ENCODE measurements at regions not wholly inside any gene's neighbourhood (a gene's known extent, or its start where the extent isn't known, plus 50 kb on each side); places are given as distances from the start of the nearest gene placed in this dataset.
"Not testable (repeated sequence)": the region's sequence is repeated elsewhere in the genome, so short reads cannot be mapped to it uniquely, and the experiment has no call there.

DNA sequence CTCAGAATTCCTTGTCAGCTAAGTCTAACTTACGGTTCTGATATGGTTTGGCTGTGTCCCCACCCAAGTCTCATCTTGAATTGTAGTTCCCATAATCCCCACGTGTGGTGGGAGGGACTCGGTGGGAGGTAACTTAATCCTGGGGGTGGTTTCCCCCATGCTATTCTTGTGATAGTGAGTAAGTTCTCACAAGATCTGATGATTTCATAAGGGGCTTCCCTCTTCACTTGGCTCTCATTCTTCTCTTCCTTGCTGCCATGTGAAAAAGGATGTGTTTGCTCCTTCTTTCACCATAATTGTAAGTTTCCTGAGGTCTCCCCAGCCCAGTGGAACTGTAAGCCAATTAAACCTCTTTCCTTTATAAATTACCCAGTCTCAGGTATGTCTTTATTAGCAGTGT, 163.0 kb downstream of the PMAIP1 start:
- DNase-seq (ENCODE audit: low read depth in 2 of 2) = not testable (repeated sequence)

DNA sequence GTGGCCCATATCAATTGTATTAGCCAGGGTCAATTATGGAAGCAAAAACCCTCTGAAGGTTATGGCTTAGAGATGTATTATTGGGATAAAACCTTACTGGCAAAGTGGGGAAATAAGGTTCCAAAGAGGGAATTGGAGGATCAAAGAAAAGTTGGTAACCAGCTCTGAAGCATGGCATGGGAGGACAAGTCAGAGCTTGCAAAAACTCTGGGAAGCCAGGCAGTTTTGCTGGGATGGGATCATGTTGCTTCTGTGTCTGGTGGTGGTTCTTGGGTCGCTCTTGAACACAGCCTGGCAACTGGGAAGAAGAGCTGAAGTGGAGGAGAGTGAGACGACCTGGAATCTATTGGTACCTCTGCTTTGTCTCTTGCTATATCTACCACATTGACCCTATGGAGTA, 162.6 kb downstream of the PMAIP1 start:
- no peak for DNase-seq (ENCODE audit: low read depth in 2 of 2)

DNA sequence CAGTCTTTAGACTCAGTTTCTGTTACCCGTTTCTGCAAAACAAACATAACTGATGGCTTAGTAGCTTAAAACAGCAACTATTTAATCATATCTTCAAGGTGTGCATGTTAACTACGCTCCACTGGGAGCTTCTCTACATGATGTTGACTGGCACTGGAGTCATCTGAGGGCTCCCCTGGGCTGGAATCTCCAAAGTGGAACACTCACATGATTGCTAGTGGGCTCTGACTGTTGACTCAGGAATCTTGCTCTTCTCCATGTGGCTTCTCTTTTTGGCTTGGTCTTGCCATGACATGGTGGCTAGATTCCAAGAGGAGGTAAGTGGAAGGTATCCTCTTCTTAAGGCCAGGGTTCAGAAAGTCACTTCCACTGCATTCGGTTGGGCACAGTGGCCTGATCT, 160.8 kb downstream of the PMAIP1 start:
- DNase-seq (ENCODE audit: low read depth in 2 of 2) = no peak

DNA sequence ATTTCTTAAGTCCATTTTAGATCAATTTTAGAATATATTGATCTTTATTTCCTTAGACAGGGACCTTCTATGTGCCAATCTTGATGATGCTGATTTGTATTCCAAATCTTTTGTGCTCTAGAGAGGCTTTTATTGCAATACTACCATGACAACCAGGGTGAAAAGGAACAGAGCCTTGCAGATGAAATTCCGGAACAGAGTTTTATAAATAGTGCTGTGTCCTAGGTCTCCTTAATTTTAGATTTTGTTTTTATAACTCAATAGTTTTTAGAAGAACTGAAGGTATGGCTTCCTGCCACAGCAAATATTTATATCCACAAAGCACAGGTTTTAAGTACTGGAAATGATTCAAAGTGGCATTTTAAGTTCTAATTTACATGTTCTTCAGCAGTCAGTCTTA, 160.2 kb downstream of the PMAIP1 start:
- DNase-seq (ENCODE audit: low read depth in 2 of 2) = no peak

DNA sequence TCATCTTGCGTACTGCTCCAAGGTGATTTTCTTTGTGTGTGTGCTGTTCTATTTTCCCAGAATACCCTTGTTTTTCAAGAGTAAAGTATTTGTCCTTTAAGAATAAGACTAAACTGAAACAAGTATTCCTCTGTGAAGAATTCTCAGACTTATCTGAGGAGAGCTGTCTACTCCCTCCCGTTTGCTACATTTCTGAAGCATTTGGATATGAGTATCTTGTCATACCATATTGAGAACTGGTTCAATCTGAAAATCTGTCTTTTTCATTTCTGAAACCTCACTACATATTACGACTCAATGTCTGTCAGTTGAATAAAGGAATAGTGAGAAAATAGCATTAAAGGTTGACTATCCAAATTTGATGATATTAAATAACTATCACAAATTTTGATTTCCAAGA, 159.4 kb downstream of the PMAIP1 start:
- no peak for DNase-seq (ENCODE audit: low read depth in 2 of 2)

DNA sequence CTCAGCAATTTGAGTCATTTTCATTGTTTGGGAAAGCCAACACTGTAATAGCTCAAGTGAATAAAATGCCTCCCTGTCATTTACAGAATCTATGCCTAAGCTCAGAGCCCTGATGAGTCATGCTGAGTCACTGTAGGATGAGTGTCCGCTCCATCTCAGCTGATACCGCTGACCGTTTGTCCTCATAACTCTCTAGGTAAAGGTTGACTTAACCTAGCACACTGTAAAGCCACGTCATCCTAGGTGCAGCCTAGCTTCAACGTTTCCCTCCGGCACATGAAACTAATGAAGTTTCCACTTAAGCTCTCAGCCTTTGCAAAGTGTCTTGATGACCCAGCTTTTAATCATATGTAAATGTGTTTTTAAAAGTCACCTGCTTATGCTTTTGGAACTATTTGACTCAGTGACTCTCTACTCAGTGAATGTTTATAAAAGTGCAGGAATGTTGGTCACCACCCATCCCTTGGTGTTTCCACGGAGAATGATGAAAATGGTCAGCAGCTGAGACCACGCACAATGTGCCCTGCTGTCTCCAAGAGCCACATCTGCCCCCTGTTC, 154.0 kb downstream of the PMAIP1 start:
- peak; percentile 77 to 79 for DNase-seq (ENCODE audit: low read depth in 2 of 2)

DNA sequence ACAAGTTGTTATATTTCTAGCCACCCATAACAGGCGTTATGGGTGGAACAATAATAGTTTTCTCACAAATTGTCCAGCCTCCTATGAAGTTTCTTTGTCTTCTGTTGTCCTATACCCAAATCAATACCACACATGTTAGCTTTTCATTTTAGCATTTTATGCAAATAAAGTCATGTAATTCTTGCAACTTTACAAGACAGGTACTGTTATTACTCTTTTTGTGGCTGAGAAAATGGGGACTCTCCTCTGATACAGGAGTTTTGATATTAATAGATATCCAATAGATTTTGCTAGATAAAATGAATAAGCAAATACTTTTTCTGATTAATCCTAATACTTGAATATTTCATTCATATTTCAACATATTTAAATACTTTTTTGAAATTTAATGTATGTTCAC, 151.0 kb downstream of the PMAIP1 start:
- no peak for DNase-seq (ENCODE audit: low read depth in 2 of 2)

DNA sequence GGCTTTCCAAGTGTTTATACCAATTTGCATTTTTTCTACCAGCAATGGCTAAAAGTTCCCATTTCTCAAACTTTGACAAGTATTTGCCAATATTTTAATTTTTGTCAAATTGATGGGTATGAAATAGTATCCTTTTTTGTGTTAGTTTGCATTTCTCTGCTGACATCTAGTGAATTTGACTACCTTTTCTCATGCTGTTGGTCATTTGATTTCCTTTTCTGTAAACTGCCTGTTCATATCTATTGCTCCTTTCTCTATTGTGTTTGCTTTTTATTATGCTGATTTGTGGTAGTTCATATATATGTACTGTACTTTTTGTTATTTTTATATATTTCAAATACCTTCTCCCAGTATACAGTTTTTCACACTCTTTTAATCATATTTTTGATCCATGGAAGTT, 149.4 kb downstream of the PMAIP1 start:
- DNase-seq (ENCODE audit: low read depth in 2 of 2) = no peak

DNA sequence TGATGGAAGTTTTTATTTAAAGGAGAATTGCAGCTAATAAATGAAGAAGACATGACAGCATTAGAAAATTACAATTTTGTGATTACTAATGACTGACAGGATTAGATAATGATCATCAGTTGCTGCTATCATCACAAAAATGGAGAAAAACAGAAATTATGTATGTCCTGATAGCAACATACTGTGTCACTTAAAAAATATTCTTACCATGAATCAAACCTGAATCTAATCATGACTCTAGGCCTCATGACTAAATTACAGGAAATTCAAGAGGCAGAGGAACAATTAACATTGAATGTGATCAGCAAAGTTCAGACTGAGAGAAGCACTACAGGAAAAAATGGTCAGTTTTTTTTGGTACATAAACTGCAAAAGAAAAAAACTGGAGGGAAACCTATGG, 147.8 kb downstream of the PMAIP1 start:
- DNase-seq (ENCODE audit: low read depth in 2 of 2) = no peak

DNA sequence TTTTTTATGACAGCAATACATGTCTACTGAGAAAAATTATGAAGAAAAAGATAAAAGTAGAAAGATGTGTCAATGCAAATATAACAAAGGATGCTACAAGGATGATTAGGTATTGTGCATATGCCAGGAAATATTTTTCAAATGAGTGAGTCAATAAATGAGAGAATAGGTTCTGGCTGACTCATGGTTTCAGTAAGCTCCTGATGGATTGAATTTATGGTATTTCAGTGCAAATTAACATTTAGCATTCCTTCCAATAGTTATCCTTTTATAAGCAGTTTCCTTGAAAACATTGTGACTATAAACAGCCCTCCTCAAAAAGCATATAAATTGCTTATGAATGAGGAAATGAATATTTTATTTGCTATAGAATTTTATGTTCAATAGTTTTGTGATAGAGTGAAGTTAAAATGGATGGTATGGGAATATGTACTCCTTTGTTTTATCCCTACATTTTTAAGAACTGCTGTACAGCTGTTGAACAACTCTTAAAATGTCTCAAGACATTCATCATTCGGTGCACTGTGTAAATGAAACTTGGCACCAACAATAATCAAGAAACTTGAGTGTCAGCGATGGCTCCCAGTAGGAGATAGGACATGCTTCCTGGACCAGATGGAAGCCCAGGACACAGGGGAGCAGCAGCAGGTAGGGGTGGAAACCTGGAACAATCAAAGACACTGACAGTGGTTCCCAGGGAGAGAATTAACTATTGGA, 144.7 kb downstream of the PMAIP1 start:
- peak; percentile 86 to 89 for DNase-seq (ENCODE audit: low read depth in 2 of 2)

DNA sequence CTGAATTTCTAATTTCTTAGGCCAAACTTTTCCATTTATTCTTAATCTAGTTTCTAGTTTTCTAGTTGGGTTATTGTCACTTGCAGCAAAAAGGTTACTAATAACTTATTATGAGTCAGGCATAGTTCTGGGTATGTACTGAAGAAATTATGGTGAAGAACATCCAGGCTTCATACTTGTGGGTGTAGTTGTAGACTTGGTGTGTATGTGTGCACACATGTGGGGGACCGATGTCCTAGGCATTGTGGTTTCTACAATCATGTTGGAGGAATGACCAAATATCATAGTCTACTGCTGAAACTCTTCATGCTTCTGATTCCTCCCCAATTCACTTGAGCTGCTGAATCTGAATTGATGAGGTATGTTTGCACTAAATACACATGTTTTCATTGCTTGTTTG, 141.2 kb downstream of the PMAIP1 start:
- DNase-seq (ENCODE audit: low read depth in 2 of 2) = no peak

DNA sequence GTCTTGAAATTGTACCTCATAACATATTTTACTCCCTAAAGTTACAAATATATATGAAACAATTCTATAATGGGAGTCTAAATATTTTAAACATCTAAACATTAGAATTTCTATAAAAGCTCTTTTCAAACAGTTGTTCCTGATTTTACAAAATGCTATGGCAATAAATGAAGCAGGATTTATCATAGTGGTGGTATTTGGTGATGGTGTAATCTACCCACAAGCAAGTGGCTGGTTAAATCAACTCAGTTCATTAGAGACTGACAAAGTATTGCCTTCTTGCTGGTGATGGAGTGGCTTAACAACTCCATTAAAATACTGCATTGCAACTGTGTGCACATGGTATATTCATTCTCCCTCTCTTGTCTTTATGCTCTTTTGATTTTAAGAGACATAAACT, 138.9 kb downstream of the PMAIP1 start:
- peak in 1 of 2 experiments; percentile 54 for DNase-seq (ENCODE audit: low read depth in 2 of 2)

DNA sequence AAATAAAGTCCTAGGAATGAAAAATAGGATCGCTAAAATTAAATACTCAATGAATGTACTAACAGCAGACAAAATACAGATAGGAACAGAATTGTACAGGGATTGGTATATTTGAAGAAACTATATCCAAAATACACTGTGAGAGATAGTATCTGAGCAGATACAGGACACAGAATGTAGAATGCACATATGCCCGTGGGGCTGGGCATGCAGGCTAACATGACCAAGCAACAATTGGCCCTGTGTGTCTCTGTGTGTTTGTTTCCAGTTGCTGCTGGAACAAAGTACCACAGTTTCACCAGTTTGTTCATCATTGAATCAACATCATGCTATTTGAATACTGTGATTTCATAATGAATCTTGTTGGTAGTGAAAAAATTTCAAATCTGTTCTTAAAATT, 127.6 kb downstream of the PMAIP1 start:
- no peak for DNase-seq (ENCODE audit: low read depth in 2 of 2)

DNA sequence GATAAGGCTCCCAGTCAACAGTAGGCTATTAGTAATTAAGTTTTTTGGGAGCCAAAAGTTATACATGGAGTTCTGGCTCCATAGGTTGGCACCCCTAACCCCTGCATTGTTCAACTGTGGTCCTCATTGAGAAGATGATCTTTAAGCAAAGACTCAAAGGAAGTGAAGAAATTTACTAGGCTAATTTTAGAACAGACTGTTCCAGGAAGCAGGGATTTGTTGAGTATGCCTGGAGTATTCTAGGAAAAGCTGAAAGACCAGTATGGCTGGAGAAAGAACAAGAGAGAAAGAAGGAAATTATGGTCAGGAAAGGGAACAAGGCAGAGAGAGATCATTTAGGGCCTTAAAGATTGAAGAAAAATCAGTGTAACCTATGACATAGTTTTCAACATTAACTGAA, 125.1 kb downstream of the PMAIP1 start:
- DNase-seq (ENCODE audit: low read depth in 2 of 2) = no peak

DNA sequence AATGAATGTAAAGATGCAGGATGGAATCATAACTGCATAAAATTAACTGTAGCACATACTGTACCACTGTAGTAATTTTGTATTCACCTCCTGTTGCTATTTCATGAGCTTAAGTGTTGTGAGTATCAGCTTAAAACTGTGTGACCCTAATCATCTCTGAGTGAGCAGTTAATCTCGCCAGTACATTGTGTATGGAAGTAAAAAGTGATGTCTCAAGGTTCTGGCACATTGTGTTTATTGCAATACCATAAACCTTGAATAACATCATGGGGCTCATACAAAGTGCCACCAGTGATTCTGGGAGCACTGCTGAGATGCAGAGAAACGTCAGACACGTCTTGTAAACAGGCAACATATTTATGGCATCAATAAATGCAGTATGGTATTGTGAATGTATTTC, 124.5 kb downstream of the PMAIP1 start:
- DNase-seq (ENCODE audit: low read depth in 2 of 2) = no peak

DNA sequence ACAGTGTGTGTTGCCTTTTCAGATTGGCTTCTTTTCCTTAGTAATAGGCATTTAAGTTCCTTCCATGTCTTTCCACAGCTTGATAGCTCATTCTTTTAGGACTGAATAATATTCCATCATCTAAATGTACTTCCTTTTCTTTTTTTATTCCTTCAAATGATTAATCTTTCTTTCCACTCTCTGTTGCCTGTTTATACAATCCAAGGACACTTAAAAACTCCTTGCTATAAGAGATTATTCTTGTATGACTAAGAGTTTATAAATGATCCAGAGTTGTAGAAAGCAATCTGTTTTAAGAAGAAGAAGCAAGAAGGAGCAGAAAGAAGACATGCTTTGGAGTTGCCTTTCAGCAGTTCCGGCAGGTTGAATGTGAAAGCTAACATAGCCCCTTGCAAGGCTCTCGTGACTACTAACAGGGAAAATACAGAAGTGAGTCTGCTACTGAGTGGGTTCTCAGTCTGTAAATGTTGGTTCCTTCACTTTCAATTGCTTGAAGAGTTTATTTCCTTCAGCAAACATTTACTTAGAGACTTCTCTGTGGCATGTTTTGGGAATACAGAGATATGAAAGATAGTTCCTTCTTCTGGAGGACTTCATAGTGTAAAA, 123.0 kb downstream of the PMAIP1 start:
- DNase-seq (ENCODE audit: low read depth in 2 of 2) = no peak

DNA sequence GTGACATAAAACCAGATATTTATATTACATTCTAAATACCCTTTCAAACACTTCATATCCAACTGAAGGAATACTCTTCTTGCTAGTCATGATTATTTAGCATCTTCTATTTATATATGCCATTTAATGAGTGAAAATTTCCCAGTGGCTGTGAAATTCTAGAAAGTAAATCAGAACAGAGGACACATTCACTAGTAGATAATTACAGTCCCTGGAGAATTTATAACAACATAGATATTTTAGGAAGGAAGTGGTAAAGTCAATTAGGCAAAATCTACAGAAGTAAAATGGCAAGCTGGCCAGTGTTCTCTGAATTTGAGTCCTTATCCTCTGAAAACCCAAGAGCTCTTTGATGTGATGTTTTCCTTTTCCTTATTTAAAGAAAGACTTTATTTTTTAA, 121.8 kb downstream of the PMAIP1 start:
- DNase-seq (ENCODE audit: low read depth in 2 of 2) = no peak

DNA sequence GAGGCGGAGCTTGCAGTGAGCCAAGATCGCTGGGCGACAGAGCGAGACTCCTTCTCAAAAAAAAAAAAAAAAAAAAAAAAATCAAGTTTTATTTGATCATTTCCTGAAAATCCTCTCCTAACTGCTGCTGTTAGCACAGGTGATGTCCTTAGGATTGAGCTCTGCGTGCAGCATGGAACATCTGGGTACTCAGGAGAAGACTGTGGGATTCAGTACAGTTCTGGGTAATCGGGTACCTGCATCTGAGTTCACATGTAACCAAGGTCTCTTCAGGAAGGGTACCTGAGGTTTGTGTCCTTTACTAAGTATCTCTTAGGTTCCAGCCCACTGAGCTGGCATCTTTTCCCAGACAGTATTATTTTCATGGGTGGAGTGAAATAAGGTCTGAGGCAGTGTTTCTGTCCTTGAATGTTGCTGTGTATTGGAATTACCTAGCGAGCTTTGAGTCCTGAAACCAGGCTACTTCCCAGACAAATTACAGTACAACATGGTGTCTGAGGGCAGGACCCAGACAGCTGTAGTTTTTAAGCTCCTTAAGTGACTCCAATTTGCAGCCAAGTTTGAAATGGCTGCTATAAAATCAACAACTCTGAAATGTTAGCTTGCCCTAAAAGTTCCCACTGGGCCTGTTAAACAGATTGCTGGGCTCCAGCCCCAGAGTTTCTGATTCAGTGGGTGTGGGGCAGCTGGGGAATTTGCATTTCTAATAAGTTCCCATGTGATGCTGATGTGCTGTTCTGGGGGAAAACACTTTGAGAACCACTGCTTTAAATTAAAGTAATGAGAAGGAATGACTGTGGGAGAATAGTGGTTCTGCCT, 120.5 kb downstream of the PMAIP1 start:
- DNase-seq (ENCODE audit: low read depth in 2 of 2) = peak; percentile 63 to 70

DNA sequence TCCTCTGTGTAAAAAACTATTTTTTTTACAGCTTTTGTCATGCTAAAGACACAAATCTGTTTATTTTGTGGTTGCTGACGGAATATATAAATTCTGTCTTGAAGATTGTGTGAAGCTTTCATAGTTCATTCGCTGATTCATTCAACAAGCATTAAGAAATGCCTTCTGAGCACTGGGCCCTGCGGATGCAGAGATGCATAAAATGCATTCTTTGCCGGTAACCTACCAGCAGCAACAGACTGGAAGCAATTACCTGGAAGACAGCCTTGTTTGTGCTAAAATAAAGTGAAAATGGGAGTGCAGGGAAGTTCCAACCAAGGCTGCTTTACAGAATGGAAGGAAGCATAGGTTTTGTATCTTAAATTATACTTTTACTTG, 119.7 kb downstream of the PMAIP1 start:
- DNase-seq (ENCODE audit: low read depth in 2 of 2) = peak; percentile 85 to 86

DNA sequence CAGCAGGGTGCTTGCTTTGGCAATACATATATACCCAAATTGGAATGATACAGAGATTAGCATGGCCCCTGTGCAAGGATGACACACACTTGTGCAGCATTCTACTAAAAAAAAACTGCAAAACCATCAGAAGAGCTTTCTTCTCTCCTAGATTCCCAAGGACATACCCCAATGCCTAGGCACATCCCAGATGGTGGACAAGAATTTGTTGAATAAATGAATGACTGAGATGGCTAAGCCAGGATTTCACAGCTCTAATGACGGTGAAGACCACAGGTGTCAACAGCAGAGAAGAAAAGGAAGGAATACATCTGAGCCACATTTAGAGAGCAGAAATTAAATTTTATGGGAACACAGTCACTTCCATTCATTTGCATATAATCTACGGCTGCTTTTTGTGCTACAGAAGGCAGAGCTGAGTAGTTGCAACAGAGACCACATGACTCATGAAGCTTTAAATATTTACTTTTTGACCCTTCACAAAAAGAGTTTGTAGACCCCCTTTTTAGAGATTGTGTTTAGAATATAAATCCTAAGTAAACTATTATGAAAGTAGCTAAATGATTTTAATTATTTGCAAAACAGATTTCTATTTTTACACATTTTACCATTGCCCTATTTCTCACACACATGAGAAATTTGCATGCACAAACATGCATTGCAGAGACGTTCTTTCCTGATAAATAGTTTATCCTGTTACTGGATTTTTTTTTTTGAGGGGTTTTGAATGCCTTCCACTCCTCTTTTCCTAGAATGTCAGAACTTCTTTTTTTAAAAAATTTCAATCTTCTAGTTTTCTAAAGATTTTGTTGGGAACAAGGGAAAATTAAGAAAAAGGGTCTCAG, 119.0 kb downstream of the PMAIP1 start:
- no peak for DNase-seq (ENCODE audit: low read depth in 2 of 2)

DNA sequence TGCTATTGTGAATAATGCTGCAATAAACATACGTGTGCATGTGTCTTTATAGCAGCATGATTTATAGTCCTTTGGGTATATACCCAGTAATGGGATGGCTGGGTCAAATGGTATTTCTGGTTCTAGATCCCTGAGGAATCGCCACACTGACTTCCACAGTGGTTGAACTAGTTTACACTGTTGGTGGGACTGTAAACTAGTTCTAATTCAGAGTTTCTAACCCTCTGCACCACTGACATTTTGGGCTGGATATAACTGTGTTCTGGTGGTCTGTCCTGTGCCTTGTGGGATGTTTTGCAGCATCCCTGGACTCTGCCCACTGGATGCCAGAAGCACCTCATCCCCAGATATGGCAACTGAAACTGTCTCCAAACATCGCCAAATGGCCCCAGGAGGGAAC, 118.3 kb downstream of the PMAIP1 start:
- DNase-seq (ENCODE audit: low read depth in 2 of 2) = not testable (repeated sequence)

DNA sequence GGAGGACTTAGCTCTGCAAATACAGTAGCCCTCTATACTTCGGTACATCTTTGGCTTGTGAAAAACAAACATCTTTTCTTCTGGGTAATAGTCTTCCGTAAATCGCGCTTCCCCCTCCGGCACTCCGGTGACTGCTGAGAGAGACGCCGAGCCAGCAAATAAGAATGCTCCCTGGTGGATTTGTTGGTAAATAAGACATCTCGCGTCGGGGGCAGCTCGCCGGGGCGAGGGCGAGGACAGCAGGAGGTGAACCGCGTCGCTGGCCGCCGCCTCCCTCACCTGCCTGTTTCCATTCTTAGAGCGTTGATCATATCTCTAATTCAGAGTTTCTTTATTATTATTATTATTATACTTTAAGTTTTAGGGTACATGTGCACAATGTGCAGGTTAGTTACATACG, 117.6 kb downstream of the PMAIP1 start:
- no peak for DNase-seq (ENCODE audit: low read depth in 2 of 2)

Data from fibroblast of skin of left quadriceps (primary cell).